H9 (cell line): ENCODE measurements at regions not wholly inside any gene's neighbourhood (a gene's known extent, or its start where the extent isn't known, plus 50 kb on each side); places are given as distances from the start of the nearest gene placed in this dataset.

Source experiments
- DNase-seq: peaks from one replicate; pipeline ENCODE4 v3.0.0-alpha.2; 2017
- H2AFZ ChIP-seq: one replicate; pipeline ENCODE4 v1.6.1; 2013; ENCODE audit warnings: mild to moderate bottlenecking, low read length, control low read depth, moderate library complexity
- H2AK5ac ChIP-seq: 2 replicates; pipeline ENCODE4 v1.6.1; 2013; ENCODE audit warnings: low read length, control low read depth, mixed read lengths; ENCODE audit not compliant: insufficient read length
- H2BK120ac ChIP-seq: one replicate; pipeline ENCODE4 v1.6.1; 2013; ENCODE audit warnings: low read depth, mild to moderate bottlenecking, low read length, control low read depth, inconsistent platforms; ENCODE audit not compliant: poor library complexity, severe bottlenecking
- H2BK12ac ChIP-seq: 2 replicates; pipeline ENCODE4 v1.6.1; 2013; ENCODE audit warnings: low read length, control low read depth, mixed read lengths, low read depth; ENCODE audit not compliant: insufficient read length
- H2BK15ac ChIP-seq: 2 replicates; pipeline ENCODE4 v1.6.1; 2013; ENCODE audit warnings: low read depth, low read length, control low read depth
- H2BK20ac ChIP-seq: one replicate; pipeline ENCODE4 v1.6.1; 2013; ENCODE audit warnings: low read depth, mild to moderate bottlenecking, low read length, control low read depth, inconsistent platforms; ENCODE audit not compliant: poor library complexity, severe bottlenecking
- H2BK5ac ChIP-seq: 2 replicates; pipeline ENCODE4 v1.6.1; 2013; ENCODE audit warnings: low read length, control low read depth, mixed read lengths; ENCODE audit not compliant: insufficient read length
- H3K14ac ChIP-seq: 2 replicates; pipeline ENCODE4 v1.6.1; 2013; ENCODE audit warnings: low read length, control low read depth; ENCODE audit not compliant: insufficient read depth
- H3K18ac ChIP-seq: 2 replicates; pipeline ENCODE4 v1.6.1; 2013; ENCODE audit warnings: low read depth, mild to moderate bottlenecking, mixed read lengths, low read length, control low read depth; ENCODE audit not compliant: insufficient read length
- H3K23ac ChIP-seq: 2 replicates; pipeline ENCODE4 v1.6.1; 2013; ENCODE audit warnings: low read length, control low read depth, mixed read lengths, low read depth; ENCODE audit not compliant: insufficient read length
- H3K23me2 ChIP-seq: 2 replicates; pipeline ENCODE4 v1.6.1; 2013; ENCODE audit warnings: low read depth, mild to moderate bottlenecking, mixed read lengths, low read length, control low read depth; ENCODE audit not compliant: insufficient read length, poor library complexity, severe bottlenecking
- H3K27ac ChIP-seq: 2 replicates; pipeline ENCODE4 v1.5.1; 2013; ENCODE audit warnings: low read length, control low read depth, mixed read lengths, low read depth; ENCODE audit not compliant: insufficient read length
- H3K27me3 ChIP-seq: 2 replicates; pipeline ENCODE4 v1.6.1; 2013; ENCODE audit warnings: low read length, control low read depth, inconsistent platforms; ENCODE audit not compliant: insufficient read depth
- H3K4ac ChIP-seq: 2 replicates; pipeline ENCODE4 v1.6.1; 2013; ENCODE audit warnings: low read depth, mild to moderate bottlenecking, control low read depth, inconsistent platforms, low read length, moderate library complexity
- H3K4me1 ChIP-seq: 2 replicates; pipeline ENCODE4 v1.6.1; 2013; ENCODE audit warnings: low read length, control low read depth, inconsistent platforms; ENCODE audit not compliant: insufficient read depth
- H3K4me2 ChIP-seq: 2 replicates; pipeline ENCODE4 v1.6.1; 2013; ENCODE audit warnings: low read length, control low read depth, mixed read lengths; ENCODE audit not compliant: insufficient read length, insufficient read depth
- H3K56ac ChIP-seq: 2 replicates; pipeline ENCODE4 v1.6.1; 2013; ENCODE audit warnings: low read depth, mild to moderate bottlenecking, mixed read lengths, low read length, control low read depth; ENCODE audit not compliant: insufficient read length
- H3K79me1 ChIP-seq: 2 replicates; pipeline ENCODE4 v1.6.1; 2013; ENCODE audit warnings: low read depth, mild to moderate bottlenecking, moderate library complexity, low read length, control low read depth, inconsistent platforms; ENCODE audit not compliant: insufficient read depth, poor library complexity, severe bottlenecking
- H3K79me2 ChIP-seq: 2 replicates; pipeline ENCODE4 v1.6.1; 2013; ENCODE audit warnings: low read length, control low read depth, inconsistent platforms; ENCODE audit not compliant: insufficient read depth
- H3K9ac ChIP-seq: 2 replicates; pipeline ENCODE4 v1.6.1; 2013; ENCODE audit warnings: low read length, control low read depth, mixed read lengths; ENCODE audit not compliant: insufficient read length; ENCODE audit errors: extremely low read depth
- H3K9me3 ChIP-seq: one replicate; pipeline ENCODE4 v1.6.1; 2013; ENCODE audit warnings: low read depth, low read length, inconsistent platforms; ENCODE audit not compliant: control insufficient read depth
- H3T11ph ChIP-seq: one replicate; pipeline ENCODE4 v1.6.1; 2013; ENCODE audit warnings: mild to moderate bottlenecking, low read length, control low read depth, inconsistent platforms
- H4K20me1 ChIP-seq: one replicate; pipeline ENCODE4 v1.6.1; 2013; ENCODE audit not compliant: control insufficient read depth, insufficient read length, insufficient read depth
- H4K5ac ChIP-seq: 2 replicates; pipeline ENCODE4 v1.6.1; 2013; ENCODE audit warnings: low read depth, mild to moderate bottlenecking, mixed read lengths, low read length, control low read depth; ENCODE audit not compliant: insufficient read length
- H4K8ac ChIP-seq: replicated peaks from 2 replicates; pipeline ENCODE4 v1.6.1; 2013; ENCODE audit warnings: low read length, control low read depth, mixed read lengths, low read depth; ENCODE audit not compliant: insufficient read length
- H4K91ac ChIP-seq: 2 replicates; pipeline ENCODE4 v1.6.1; 2013; ENCODE audit warnings: low read depth, mild to moderate bottlenecking, moderate library complexity, mixed read lengths, low read length, control low read depth; ENCODE audit not compliant: insufficient read length
- H3K27ac Mint-ChIP-seq, 3 experiments: 2 replicates in 2 of 3; 3 replicates in 1 of 3; pipeline ENCODE4 v1.8.0; 2020 to 2021; ENCODE audit warnings: mixed read lengths in 3 of 3, mild to moderate bottlenecking in 1 of 3, moderate library complexity in 1 of 3
- H3K27me3 Mint-ChIP-seq: 2 replicates; pipeline ENCODE4 v1.8.0; 2021; ENCODE audit warnings: low read depth, mild to moderate bottlenecking, moderate library complexity, mixed read lengths
- H3K36me3 Mint-ChIP-seq, 3 experiments: 2 replicates in 2 of 3; 3 replicates in 1 of 3; pipeline ENCODE4 v1.8.0; 2020 to 2021; ENCODE audit warnings: low read depth in 3 of 3, mixed read lengths in 3 of 3; ENCODE audit not compliant: insufficient read depth in 1 of 3
- H3K4me1 Mint-ChIP-seq, 2 experiments: 2 replicates each; pipeline ENCODE4 v1.8.0; 2020; ENCODE audit warnings: mixed read lengths in 2 of 2
- H3K4me3 Mint-ChIP-seq, 2 experiments: 2 replicates in 1 of 2; 3 replicates in 1 of 2; pipeline ENCODE4 v1.8.0; 2020 to 2021; ENCODE audit warnings: mild to moderate bottlenecking in 2 of 2, mixed read lengths in 2 of 2, moderate library complexity in 1 of 2
- H3K9me3 Mint-ChIP-seq, 2 experiments: 2 replicates in 1 of 2; 3 replicates in 1 of 2; pipeline ENCODE4 v1.8.0; 2020; ENCODE audit warnings: mild to moderate bottlenecking in 2 of 2, mixed read lengths in 2 of 2, moderate library complexity in 1 of 2
- CTCF ChIP-seq: fragments of 200-600 bp; sonication (generic); conservative IDR thresholded peaks from 3 replicates; pipeline ENCODE4 v1.8.0; 2021; ENCODE audit warnings: antibody characterized with exemption, mild to moderate bottlenecking
- WGBS: extraction: QIAGEN DNeasy Blood & Tissue Kit; methylation state at CpG from one replicate; pipeline ENCODE4 v1.1.7; 2013; ENCODE audit warnings: missing lambda C conversion rate, low lambda C conversion rate, mixed read lengths; ENCODE audit not compliant: insufficient read length; ENCODE audit errors: extremely low coverage; 5-methylcytosine and 5-hydroxymethylcytosine counted together

DNA sequence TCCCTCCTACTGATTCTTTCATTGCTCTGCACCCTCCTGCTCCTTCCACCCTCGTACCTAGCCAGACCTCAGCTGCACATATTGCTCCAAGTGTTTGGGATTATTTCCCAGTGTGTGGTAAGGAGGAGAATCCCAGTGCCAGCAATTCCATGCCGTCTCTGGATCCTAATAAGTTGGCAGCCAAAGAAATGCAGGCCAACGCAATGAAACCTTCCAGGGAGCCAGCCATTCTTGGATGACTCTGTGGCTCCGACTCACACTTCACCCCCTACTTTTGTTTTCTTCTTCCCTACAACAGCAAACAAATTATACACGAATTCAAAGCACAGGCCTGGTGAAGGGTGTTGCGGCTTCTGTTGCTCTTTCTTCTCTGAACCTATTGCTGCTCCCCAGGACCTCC lies 82.5 kb upstream of the SLC1A3 start:
- no peak overlapping the region; a peak in 1 of 7 replicates for H3K27ac Mint-ChIP-seq
- Histone ChIP-seq H3K27me3 (no peaks in the 10 kb centered on the region), H3K79me1 (no peaks in the 10 kb centered on the region), H4K8ac (no peak overlapping the region), H3K9ac (no peak overlapping the region), H2AK5ac (no peak overlapping the region), H3T11ph (no peak overlapping the region), H3K23ac (no peak overlapping the region), H3K4me1 (no peaks in the 10 kb centered on the region), H2BK20ac (no peak overlapping the region), H3K9me3 (no peaks in the 10 kb centered on the region), H3K4ac (no peak overlapping the region), H4K91ac (no peak overlapping the region), H3K14ac (no peak overlapping the region), H2BK15ac (no peak overlapping the region), H4K5ac (no peak overlapping the region), H2BK12ac (no peak overlapping the region), H3K56ac (no peak overlapping the region), H2BK120ac (no peak overlapping the region), H3K79me2 (no peaks in the 10 kb centered on the region), H3K27ac (no peak overlapping the region), H3K4me2 (no peak overlapping the region), H2AFZ (no peak overlapping the region), H3K23me2 (no peaks in the 10 kb centered on the region), H2BK5ac (no peak overlapping the region), H3K18ac (no peak overlapping the region), H4K20me1 (no peaks in the 10 kb centered on the region)
- no peak for TF ChIP-seq CTCF
- no peaks in the 10 kb centered on the region for H3K27me3 Mint-ChIP-seq
- peaks cover 10% of the 10 kb centered on the region in 2 experiments for H3K4me1 Mint-ChIP-seq
- no peak for DNase-seq
- no peaks in the 10 kb centered on the region for H3K36me3 Mint-ChIP-seq
- H3K9me3 Mint-ChIP-seq = peaks cover 0 to 2% of the 10 kb centered on the region in 2 experiments; a peak in 1 of 5 replicates
- no peak overlapping the region for H3K4me3 Mint-ChIP-seq
- no CpG with 5 or more reads among the region's 6 CpGs for WGBS
